Gastroesophageal sphincter (tissue), 4 donors: ENCODE measurements at regions not wholly inside any gene's neighbourhood (a gene's known extent, or its start where the extent isn't known, plus 50 kb on each side); places are given as distances from the start of the nearest gene placed in this dataset.

Experiments
- ATAC-seq: fragments of 150-250 bp; one replicate; pipeline ENCODE4 v1.9.1; 2016; ENCODE audit warnings: mild to moderate bottlenecking, moderate library complexity
- H3K27ac ChIP-seq, 4 donors: fragments of 200-600 bp; sonication (generic) in 3 of 4; 1 replicate in 3 of 4; 2 replicates in 1 of 4; pipeline ENCODE4 v1.5.1; 2016 to 2019
- H3K27me3 ChIP-seq: fragments of 200-600 bp; sonication (generic); one replicate; pipeline ENCODE4 v1.5.1; 2019
- H3K36me3 ChIP-seq, 2 donors: fragments of 200-600 bp; sonication (generic); one replicate each; pipeline ENCODE4 v1.5.1; 2019; ENCODE audit warnings: control low read depth in 1 of 2
- H3K4me1 ChIP-seq, 3 donors: fragments of 200-600 bp; sonication (generic); 1 replicate in 2 of 3; 2 replicates in 1 of 3; pipeline ENCODE4 v1.5.1; 2016 to 2019; ENCODE audit warnings: control low read depth in 2 of 3
- H3K4me3 ChIP-seq, 2 donors: fragments of 200-600 bp; sonication (generic); one replicate each; pipeline ENCODE4 v1.5.1; 2019; ENCODE audit warnings: mild to moderate bottlenecking in 1 of 2, moderate library complexity in 1 of 2
- H3K9me3 ChIP-seq, 3 donors: fragments of 200-600 bp; sonication (generic); one replicate each; pipeline ENCODE4 v1.5.1; 2017 to 2019; ENCODE audit warnings: control low read depth in 2 of 3
- CTCF ChIP-seq, 4 experiments: fragments of 200-600 bp in 2 of 4; fragments of 450-650 bp in 2 of 4; sonication (generic) in 1 of 4; IDR thresholded peaks; one replicate each; pipeline ENCODE4 v1.5.1; 2017 to 2019; ENCODE audit warnings: antibody characterized with exemption in 4 of 4, mild to moderate bottlenecking in 2 of 4, moderate library complexity in 2 of 4
- EP300 ChIP-seq: sonication (generic); formaldehyde crosslinking; IDR thresholded peaks from one replicate; pipeline ENCODE4 v1.6.1; 2017; ENCODE audit warnings: antibody characterized with exemption, mild to moderate bottlenecking
- POLR2A ChIP-seq, 2 donors: fragments of 450-650 bp; IDR thresholded peaks; one replicate each; pipeline ENCODE4 v1.6.1; 2017; ENCODE audit warnings: antibody characterized with exemption in 2 of 2, mild to moderate bottlenecking in 2 of 2, moderate library complexity in 1 of 2
- POLR2AphosphoS5 ChIP-seq: sonication (generic); formaldehyde crosslinking; IDR thresholded peaks from one replicate; pipeline ENCODE4 v1.6.1; 2017; ENCODE audit warnings: antibody characterized with exemption
- WGBS, 2 donors: methylation state at CpG; one replicate each; pipeline ENCODE4 v1.1.5; 2018; ENCODE audit warnings: low coverage in 1 of 2; 5-methylcytosine and 5-hydroxymethylcytosine counted together

- TF ChIP-seq POLR2A (IDR thresholded peaks at IDR 0.05): no peak
- no peak for TF ChIP-seq EP300
- TF ChIP-seq POLR2AphosphoS5: no peak
- TF ChIP-seq CTCF (IDR thresholded peaks at IDR 0.05): no peak
- no peaks in the 10 kb centered on the region for H3K27me3 ChIP-seq
- H3K4me3 ChIP-seq: no peak overlapping the region
- no peaks in the 10 kb centered on the region for H3K9me3 ChIP-seq
- no peak for ATAC-seq
- no peaks in the 10 kb centered on the region for H3K36me3 ChIP-seq
- H3K27ac ChIP-seq: no peak overlapping the region
- H3K4me1 ChIP-seq: no peaks in the 10 kb centered on the region
- 63 to 73% methylated on average over 1 of the region's 1 CpG for WGBS, 2 donors
These were observed 758.2 kb upstream of the CDH7 start for GRCh38 chr18:64992654-64993053.

GRCh38 chr18:64991102-64991501 lies 759.7 kb upstream of the CDH7 start:
- Histone ChIP-seq H3K27ac (no peak overlapping the region), H3K4me1 (no peaks in the 10 kb centered on the region), H3K9me3 (no peaks in the 10 kb centered on the region), H3K4me3 (no peak overlapping the region), H3K36me3 (no peaks in the 10 kb centered on the region), H3K27me3 (no peaks in the 10 kb centered on the region)
- no peak for TF ChIP-seq EP300
- no peak for TF ChIP-seq CTCF (IDR thresholded peaks at IDR 0.05)
- no peak for TF ChIP-seq POLR2AphosphoS5
- TF ChIP-seq POLR2A (IDR thresholded peaks at IDR 0.05): no peak
- no peak for ATAC-seq
- 90 to 95% methylated on average over 4 to 5 of the region's 5 CpGs for WGBS, 2 donors

- Histone ChIP-seq H3K27ac (no peak overlapping the region), H3K4me3 (no peak overlapping the region), H3K27me3 (peaks cover 6% of the 10 kb centered on the region), H3K9me3 (no peaks in the 10 kb centered on the region), H3K4me1 (no peaks in the 10 kb centered on the region), H3K36me3 (no peaks in the 10 kb centered on the region)
- 66 to 97% methylated on average over 3 of the region's 3 CpGs for WGBS, 2 donors
- ATAC-seq: no peak
- TF ChIP-seq CTCF (IDR thresholded peaks at IDR 0.05) (no peak), POLR2AphosphoS5 (no peak), POLR2A (IDR thresholded peaks at IDR 0.05) (no peak)
These were observed 763.8 kb upstream of the CDH7 start for GRCh38 chr18:64986906-64987495.

- Histone ChIP-seq H3K27ac (no peak overlapping the region), H3K27me3 (peaks cover 6% of the 10 kb centered on the region), H3K36me3 (no peaks in the 10 kb centered on the region), H3K4me1 (no peaks in the 10 kb centered on the region), H3K9me3 (no peaks in the 10 kb centered on the region), H3K4me3 (no peak overlapping the region)
- ATAC-seq: no peak
- TF ChIP-seq CTCF (IDR thresholded peaks at IDR 0.05) (no peak), POLR2A (IDR thresholded peaks at IDR 0.05) (no peak)
- 80 to 93% methylated on average over 1 to 5 of the region's 14 CpGs for WGBS, 2 donors
These were observed 767.1 kb upstream of the CDH7 start for GRCh38 chr18:64983497-64984238.

- Histone ChIP-seq H3K9me3 (no peaks in the 10 kb centered on the region), H3K36me3 (no peaks in the 10 kb centered on the region), H3K27ac (no peak overlapping the region), H3K4me1 (no peaks in the 10 kb centered on the region), H3K4me3 (no peak overlapping the region), H3K27me3 (peaks cover 6% of the 10 kb centered on the region)
- WGBS, 2 donors: 36 to 48% methylated on average over 1 to 2 of the region's 2 CpGs
- TF ChIP-seq POLR2AphosphoS5 (no peak), CTCF (IDR thresholded peaks at IDR 0.05) (no peak), POLR2A (IDR thresholded peaks at IDR 0.05) (no peak), EP300 (no peak)
- no peak for ATAC-seq
These were observed 768.3 kb upstream of the CDH7 start for GRCh38 chr18:64982414-64983055.
